Liver (tissue), 8 donors: ENCODE measurements at regions not wholly inside any gene's neighbourhood (a gene's known extent, or its start where the extent isn't known, plus 50 kb on each side); places are given as distances from the start of the nearest gene placed in this dataset.

Experiments
- DNase-seq: peaks from one replicate; pipeline ENCODE4 v3.0.0-alpha.2; 2017; ENCODE audit warnings: low spot score
- H3K27ac ChIP-seq, 2 donors: one replicate each; pipeline ENCODE4 v1.7.0; 2013; ENCODE audit warnings: inconsistent platforms in 2 of 2, low read length in 2 of 2, control low read depth in 1 of 2, low read depth in 1 of 2, mild to moderate bottlenecking in 1 of 2
- H3K27me3 ChIP-seq, 4 donors: one replicate each; pipeline versions ENCODE4 v1.6.1 to v1.7.0; 2013; ENCODE audit warnings: low read length in 3 of 4, inconsistent platforms in 1 of 4, mild to moderate bottlenecking in 1 of 4, moderate library complexity in 1 of 4; ENCODE audit not compliant: control insufficient read depth in 4 of 4, insufficient read depth in 4 of 4
- H3K36me3 ChIP-seq, 4 donors: one replicate each; pipeline versions ENCODE4 v1.6.1 to v1.7.0; 2013; ENCODE audit warnings: low read length in 3 of 4, mild to moderate bottlenecking in 3 of 4, low read depth in 1 of 4, moderate library complexity in 1 of 4; ENCODE audit not compliant: control insufficient read depth in 4 of 4, insufficient read depth in 3 of 4
- H3K4me1 ChIP-seq, 4 donors: one replicate each; pipeline versions ENCODE4 v1.6.1 to v1.7.0; 2013; ENCODE audit warnings: low read length in 3 of 4, mild to moderate bottlenecking in 3 of 4, moderate library complexity in 1 of 4; ENCODE audit not compliant: control insufficient read depth in 4 of 4, insufficient read depth in 4 of 4
- H3K4me3 ChIP-seq, 3 donors: one replicate each; pipeline versions ENCODE4 v1.6.1 to v1.7.0; 2013; ENCODE audit warnings: low read length in 3 of 3, control low read depth in 1 of 3, low read depth in 1 of 3, mild to moderate bottlenecking in 1 of 3
- H3K9ac ChIP-seq, 2 donors: one replicate each; pipeline ENCODE4 v1.7.0; 2013; ENCODE audit warnings: low read length in 2 of 2, mild to moderate bottlenecking in 2 of 2, moderate library complexity in 2 of 2, control low read depth in 1 of 2, low read depth in 1 of 2
- H3K9me3 ChIP-seq, 4 donors: one replicate each; pipeline versions ENCODE4 v1.6.1 to v1.7.0; 2013; ENCODE audit warnings: low read length in 3 of 4; ENCODE audit not compliant: control insufficient read depth in 4 of 4
- ATF3 ChIP-seq: IDR thresholded peaks from 2 replicates; pipeline ENCODE4 v1.6.1; 2016; ENCODE audit warnings: antibody characterized with exemption
- CTCF ChIP-seq: fragments of 150-350 bp; IDR thresholded peaks from 2 replicates; pipeline ENCODE4 v1.5.1; 2017; ENCODE audit warnings: improper control_type of control experiment, low read depth, low read length; ENCODE audit not compliant: missing input control
- EGR1 ChIP-seq, 2 donors: IDR thresholded peaks; 2 replicates each; pipeline ENCODE4 v1.6.1; 2016 to 2018; ENCODE audit warnings: antibody characterized with exemption in 2 of 2, low read depth in 2 of 2
- FOXA1 ChIP-seq: IDR thresholded peaks from 2 replicates; pipeline ENCODE4 v1.6.1; 2016; ENCODE audit warnings: antibody characterized with exemption
- FOXA2 ChIP-seq: IDR thresholded peaks from 2 replicates; pipeline ENCODE4 v1.6.1; 2016; ENCODE audit warnings: antibody characterized with exemption
- HNF4A ChIP-seq, 2 donors: conservative IDR thresholded peaks; 2 replicates each; pipeline ENCODE4 v1.6.1; 2016; ENCODE audit warnings: antibody characterized with exemption in 2 of 2, mild to moderate bottlenecking in 2 of 2
- HNF4G ChIP-seq: IDR thresholded peaks from 2 replicates; pipeline ENCODE4 v1.6.1; 2016; ENCODE audit warnings: antibody characterized with exemption
- JUND ChIP-seq, 2 donors: IDR thresholded peaks; 2 replicates each; pipeline ENCODE4 v1.6.1; 2016; ENCODE audit warnings: antibody characterized with exemption in 2 of 2
- MAX ChIP-seq: IDR thresholded peaks from 2 replicates; pipeline ENCODE4 v1.6.1; 2016; ENCODE audit warnings: antibody characterized with exemption
- NR2F2 ChIP-seq: IDR thresholded peaks from 2 replicates; pipeline ENCODE4 v1.6.1; 2016; ENCODE audit warnings: antibody characterized with exemption
- RAD21 ChIP-seq, 2 donors: IDR thresholded peaks; 2 replicates each; pipeline ENCODE4 v1.6.1; 2016; ENCODE audit warnings: antibody characterized with exemption in 2 of 2, mild to moderate bottlenecking in 2 of 2
- RXRA ChIP-seq, 2 donors: IDR thresholded peaks; 2 replicates each; pipeline ENCODE4 v1.6.1; 2017 to 2018; ENCODE audit warnings: antibody characterized with exemption in 2 of 2, mild to moderate bottlenecking in 1 of 2
- SP1 ChIP-seq: IDR thresholded peaks from 2 replicates; pipeline ENCODE4 v1.6.1; 2018; ENCODE audit warnings: antibody characterized with exemption, mild to moderate bottlenecking
- TAF1 ChIP-seq: conservative IDR thresholded peaks from 2 replicates; pipeline ENCODE4 v1.6.1; 2016; ENCODE audit warnings: antibody characterized with exemption, mild to moderate bottlenecking
- YY1 ChIP-seq: IDR thresholded peaks from 2 replicates; pipeline ENCODE4 v1.6.1; 2016; ENCODE audit warnings: antibody characterized with exemption, mild to moderate bottlenecking
- ZBTB33 ChIP-seq: IDR thresholded peaks from 2 replicates; pipeline ENCODE4 v1.6.1; 2016; ENCODE audit warnings: antibody characterized with exemption
- WGBS: extraction: QIAGEN DNeasy Blood & Tissue Kit; methylation state at CpG from one replicate; pipeline ENCODE4 v1.1.7; 2013; 5-methylcytosine and 5-hydroxymethylcytosine counted together
- donor health status: healthy.
- donor health status: healthy.
- donor health status: healthy.
- donor health status: healthy.
- donor health status: healthy.

GRCh38 chr5:99033014-99033900, 104.5 kb upstream of the CHD1 start:
- TF ChIP-seq NR2F2: peak; percentile 17
- no peak for TF ChIP-seq JUND (IDR thresholded peaks at IDR 0.05)
- TF ChIP-seq RXRA (IDR thresholded peaks at IDR 0.05): peak in 1 of 2 donors; percentile 7
- Histone ChIP-seq H3K4me1 (peaks cover 0 to 17% (median 7%) of the 10 kb centered on the region in 4 donors), H3K9me3 (no peaks in the 10 kb centered on the region), H3K36me3 (no peaks in the 10 kb centered on the region), H3K4me3 (peak overlapping the region; percentile 51 to 70 (median 52)), H3K27me3 (no peaks in the 10 kb centered on the region), H3K27ac (peak overlapping the region; percentile 63 to 69), H3K9ac (peak overlapping the region; percentile 24 to 72)
- 5% methylated on average over 5 of the region's 5 CpGs for WGBS
- DNase-seq: no peak

- WGBS: 34% methylated on average over 7 of the region's 7 CpGs
- H3K9me3 ChIP-seq: no peaks in the 10 kb centered on the region
- no peak for TF ChIP-seq EGR1 (IDR thresholded peaks at IDR 0.05; ENCODE audit: low read depth in 2 of 2)
- TF ChIP-seq MAX: no peak
- TF ChIP-seq NR2F2: peak; percentile 97
- TF ChIP-seq FOXA2: no peak
- TF ChIP-seq CTCF: peak; percentile 88
- peak; percentile 96 to 99 for TF ChIP-seq RAD21 (IDR thresholded peaks at IDR 0.05)
- no peak for TF ChIP-seq ATF3
- TF ChIP-seq TAF1: no peak
- no peak for TF ChIP-seq SP1
- TF ChIP-seq YY1: peak; percentile 53
- TF ChIP-seq ZBTB33: no peak
- TF ChIP-seq HNF4A (conservative IDR thresholded peaks at IDR 0.05): peak in 1 of 2 donors; percentile 18
- no peak for TF ChIP-seq HNF4G
- TF ChIP-seq RXRA (IDR thresholded peaks at IDR 0.05): peak; percentile 70 to 88
- no peak for TF ChIP-seq FOXA1
- peak in 1 of 2 donors; percentile 26 for TF ChIP-seq JUND (IDR thresholded peaks at IDR 0.05)
- H3K27me3 ChIP-seq: no peaks in the 10 kb centered on the region
- peak; percentile 63 for DNase-seq
- H3K4me3 ChIP-seq: peak overlapping the region; percentile 51 to 70 (median 52)
- H3K4me1 ChIP-seq: peaks cover 0 to 17% (median 9%) of the 10 kb centered on the region in 4 donors
- peak overlapping the region; percentile 24 to 72 for H3K9ac ChIP-seq
- H3K36me3 ChIP-seq: no peaks in the 10 kb centered on the region
- peak overlapping the region; percentile 63 to 69 for H3K27ac ChIP-seq
Observed at GRCh38 chr5:99032234-99033013, 103.6 kb upstream of the CHD1 start.
